HG03060 (cell line): ENCODE measurements at regions not wholly inside any gene's neighbourhood (a gene's known extent, or its start where the extent isn't known, plus 50 kb on each side); places are given as distances from the start of the nearest gene placed in this dataset.

Source experiments
- ATAC-seq: cut with Tn5 transposase; IDR thresholded peaks from one replicate; pipeline ENCODE4 v1.9.1; 2021; ENCODE audit warnings: low read depth, moderate number of reproducible peaks; ENCODE audit not compliant: unreplicated experiment

- ATAC-seq: no peak
Observed at GRCh38 chr10:36711361-36711760, 414.0 kb upstream of the ANKRD30A start.

DNA sequence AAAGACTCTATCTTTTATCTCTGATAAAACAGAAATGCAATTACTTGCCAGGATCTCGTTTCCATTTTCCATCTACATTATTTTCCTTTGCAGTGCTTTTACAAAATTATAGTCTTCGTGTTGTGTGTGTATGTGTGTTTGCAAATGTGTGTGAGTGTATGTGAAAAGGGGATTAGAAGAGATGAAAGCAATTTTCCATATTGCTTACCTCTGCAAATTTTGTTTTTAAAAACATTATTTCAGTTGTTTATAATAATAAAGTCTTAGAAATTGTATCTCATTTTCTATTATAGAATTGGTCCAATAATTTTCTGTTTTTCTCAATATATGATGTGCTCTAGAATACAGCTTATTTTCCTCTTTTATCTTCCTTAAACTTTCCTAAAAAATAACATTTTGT is 421.3 kb upstream of the ANKRD30A start:
- ATAC-seq: no peak

DNA sequence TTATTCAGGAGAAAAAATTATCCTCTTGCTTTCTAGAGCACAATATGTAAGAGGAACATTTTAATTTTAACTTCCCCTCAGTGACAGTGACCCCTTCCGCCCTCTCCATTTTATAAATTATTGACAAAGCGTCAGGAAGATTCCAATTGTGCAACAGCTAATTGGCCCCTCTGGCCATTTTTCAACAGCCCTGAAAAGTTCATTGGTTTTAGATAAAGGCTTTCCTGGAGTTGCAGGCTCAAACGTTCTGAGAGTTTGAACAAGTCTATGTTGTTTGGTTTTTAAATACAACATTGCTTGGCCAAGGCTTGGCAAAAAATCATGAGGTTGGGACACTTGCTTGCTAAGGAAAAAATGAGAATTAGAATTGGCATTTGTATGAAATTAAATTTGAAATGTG is 422.2 kb upstream of the ANKRD30A start:
- ATAC-seq: no peak

- no peak for ATAC-seq
Observed at GRCh38 chr10:36700123-36700522, 425.3 kb upstream of the ANKRD30A start.

GRCh38 chr10:36692759-36693158 is 432.6 kb upstream of the ANKRD30A start:
- no peak for ATAC-seq

DNA sequence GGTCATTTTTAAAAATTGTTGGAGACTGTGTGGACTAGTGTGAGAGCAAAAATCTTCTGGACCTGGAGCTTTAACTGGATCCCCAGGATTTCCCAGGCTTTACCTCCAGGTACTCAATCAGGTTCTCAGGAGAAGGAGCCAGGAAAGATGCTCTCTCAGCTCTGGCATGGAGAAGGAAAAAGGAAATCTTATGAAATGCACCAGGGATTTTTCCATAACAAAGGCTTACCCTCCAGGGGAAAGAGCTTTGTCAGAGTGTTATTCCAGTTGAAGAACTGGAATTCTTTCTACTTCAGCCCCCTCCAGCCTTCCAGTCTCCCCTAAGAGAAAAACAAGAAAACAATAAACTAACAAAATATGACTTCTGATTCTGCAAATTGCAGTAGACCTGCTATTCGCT is 436.7 kb upstream of the ANKRD30A start:
- no peak for ATAC-seq

- no peak for ATAC-seq
Observed at GRCh38 chr10:36683421-36683820, 442.0 kb upstream of the ANKRD30A start.

- ATAC-seq: no peak
Observed at GRCh38 chr10:36681751-36682632, 443.4 kb upstream of the ANKRD30A start.

GRCh38 chr10:36679554-36679953 is 445.8 kb upstream of the ANKRD30A start:
- ATAC-seq: no peak

GRCh38 chr10:36677431-36677768 is 448.0 kb upstream of the ANKRD30A start:
- no peak for ATAC-seq

DNA sequence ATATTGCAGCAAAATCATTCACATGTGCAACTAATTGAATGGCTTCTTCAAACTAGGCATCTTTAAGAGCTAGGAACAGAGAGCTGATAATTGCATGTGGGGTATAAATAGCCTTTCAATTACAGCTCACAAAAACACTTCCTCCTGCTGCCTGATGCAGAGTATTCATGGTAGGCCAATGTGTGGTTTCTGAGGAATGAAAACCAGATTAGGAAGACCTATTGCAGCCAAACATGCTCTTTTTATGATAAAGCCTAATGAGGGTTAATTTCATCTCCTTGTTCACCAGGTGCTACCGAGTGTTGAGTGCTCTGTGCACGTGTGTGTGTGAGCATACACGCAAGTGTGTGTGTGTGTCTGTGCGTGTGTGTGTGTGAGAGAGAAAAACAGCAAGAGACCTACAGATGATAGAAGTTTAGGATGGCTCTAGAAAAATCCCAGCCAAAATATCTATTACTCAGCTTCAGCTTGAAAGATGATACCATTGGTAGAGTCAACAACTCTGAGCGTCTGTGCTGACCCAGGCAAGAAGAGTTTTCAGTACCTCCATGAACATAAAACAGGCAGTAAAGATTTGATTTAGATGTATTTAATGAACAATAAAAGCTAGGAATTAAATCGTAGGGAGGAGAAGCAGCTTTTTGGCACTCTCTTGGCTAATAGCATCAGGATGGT is 448.5 kb upstream of the ANKRD30A start:
- no peak for ATAC-seq

GRCh38 chr10:36676321-36676720 is 449.1 kb upstream of the ANKRD30A start:
- ATAC-seq: no peak

GRCh38 chr10:36675458-36675880 is 449.9 kb upstream of the ANKRD30A start:
- no peak for ATAC-seq

GRCh38 chr10:36671607-36672006 is 453.8 kb upstream of the ANKRD30A start:
- no peak for ATAC-seq

GRCh38 chr10:36670621-36671402 is 454.6 kb upstream of the ANKRD30A start:
- no peak for ATAC-seq

DNA sequence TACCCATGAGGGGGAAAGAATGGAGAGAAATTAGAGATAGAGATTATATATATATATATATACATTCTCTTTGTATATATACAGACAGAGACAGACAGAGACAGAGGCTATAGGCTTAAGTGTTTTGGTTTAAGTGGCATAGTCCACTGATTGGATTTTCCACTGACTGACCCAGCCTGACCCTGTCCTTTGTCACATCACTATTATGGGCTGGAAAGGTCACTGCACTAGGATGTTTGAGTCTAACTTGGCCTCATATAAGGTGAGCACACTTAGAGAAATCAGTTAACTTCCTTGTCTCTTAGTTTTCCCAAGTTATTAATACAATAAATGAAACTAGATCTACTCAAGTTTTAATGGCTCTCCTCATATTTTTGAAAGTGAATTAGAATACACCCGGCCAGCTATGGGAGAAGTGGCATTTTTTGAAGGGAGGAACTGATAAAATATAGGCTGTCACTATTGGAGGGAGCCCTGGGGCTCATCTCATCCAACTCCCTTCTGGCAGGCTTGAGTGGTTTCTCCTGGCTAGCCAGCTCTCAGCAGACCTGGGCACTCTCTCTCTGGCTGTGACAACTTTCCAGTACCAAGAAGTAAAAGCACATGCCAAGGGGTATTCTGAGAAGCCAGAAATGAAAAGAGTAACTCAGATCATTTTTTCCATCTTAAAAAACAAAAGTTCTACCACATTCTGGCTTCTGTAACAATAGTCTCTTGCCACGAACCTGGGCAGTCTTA is 455.6 kb upstream of the ANKRD30A start:
- no peak for ATAC-seq

- ATAC-seq: no peak
Observed at GRCh38 chr10:36666451-36666850, 458.9 kb upstream of the ANKRD30A start.

DNA sequence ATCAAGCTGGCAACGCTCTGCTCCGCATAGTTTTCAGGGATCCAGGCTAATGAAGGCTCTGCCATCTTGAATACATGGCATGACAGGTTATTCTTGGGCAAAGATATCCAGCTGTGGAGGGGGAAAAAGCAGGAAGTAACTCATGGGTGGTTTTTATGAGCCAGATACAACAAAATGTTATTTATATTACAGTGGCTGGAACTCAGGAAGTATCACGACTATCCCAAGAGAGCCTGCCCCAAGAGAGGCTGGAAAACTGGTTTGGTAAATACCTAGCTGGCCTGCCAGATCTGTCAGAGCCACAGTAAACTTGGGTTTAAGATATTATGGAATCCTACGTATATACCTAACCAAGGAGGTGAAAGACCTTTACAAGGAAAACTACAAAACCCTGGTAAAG is 462.8 kb upstream of the ANKRD30A start:
- ATAC-seq: no peak

- no peak for ATAC-seq
Observed at GRCh38 chr10:36650274-36650673, 475.1 kb upstream of the ANKRD30A start.

DNA sequence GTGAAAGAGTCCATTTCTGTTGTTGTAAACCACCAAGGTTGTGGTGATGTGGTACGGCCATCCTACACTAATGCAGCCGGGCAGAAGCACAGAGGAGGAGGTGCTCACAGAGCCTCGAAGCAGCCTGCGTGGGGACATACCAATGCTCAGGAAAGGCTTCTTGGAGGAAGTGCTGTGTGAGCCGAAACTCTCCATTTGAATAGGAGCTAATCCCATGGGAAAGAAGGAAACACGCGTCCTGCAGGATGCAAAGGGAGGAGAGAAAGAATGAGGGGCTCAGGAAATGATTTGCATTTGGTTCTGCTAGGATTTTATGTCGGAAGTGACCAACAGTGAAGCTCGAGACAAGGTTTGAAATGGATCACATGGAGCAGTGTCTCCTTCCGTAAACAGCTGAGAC is 477.9 kb upstream of the ANKRD30A start:
- no peak for ATAC-seq

GRCh38 chr10:36640626-36641025 is 484.8 kb upstream of the ANKRD30A start:
- ATAC-seq: no peak
